HG02610 (cell line): ENCODE measurements at regions not wholly inside any gene's neighbourhood (a gene's known extent, or its start where the extent isn't known, plus 50 kb on each side); places are given as distances from the start of the nearest gene placed in this dataset.

Experiments used
- ATAC-seq: cut with Tn5 transposase; IDR thresholded peaks from one replicate; pipeline ENCODE4 v1.9.1; 2021; ENCODE audit warnings: mild to moderate bottlenecking, moderate library complexity; ENCODE audit not compliant: unreplicated experiment

GRCh38 chr9:16223074-16223871 is 647.2 kb downstream of the BNC2 start:
- ATAC-seq, result no peak

- no peak for ATAC-seq
Measured at GRCh38 chr9:16230731-16231130, 639.7 kb downstream of the BNC2 start.

GRCh38 chr9:16236311-16236710 is 634.2 kb downstream of the BNC2 start:
- no peak for ATAC-seq

- no peak for ATAC-seq
Measured at GRCh38 chr9:16236882-16237281, 633.6 kb downstream of the BNC2 start.

GRCh38 chr9:16238623-16239138 is 631.8 kb downstream of the BNC2 start:
- no peak for ATAC-seq

GRCh38 chr9:16241231-16241630 is 629.2 kb downstream of the BNC2 start:
- ATAC-seq, result no peak

GRCh38 chr9:16243798-16244197 is 626.7 kb downstream of the BNC2 start:
- ATAC-seq, result no peak

GRCh38 chr9:16245756-16246440 is 624.6 kb downstream of the BNC2 start:
- no peak for ATAC-seq

GRCh38 chr9:16246785-16247184 is 623.7 kb downstream of the BNC2 start:
- ATAC-seq, result no peak

- no peak for ATAC-seq
Measured at GRCh38 chr9:16247188-16247875, 623.1 kb downstream of the BNC2 start.

GRCh38 chr9:16248822-16249221 is 621.6 kb downstream of the BNC2 start:
- ATAC-seq, result no peak

- no peak for ATAC-seq
Measured at GRCh38 chr9:16252616-16253015, 617.9 kb downstream of the BNC2 start.

- ATAC-seq, result no peak
Measured at GRCh38 chr9:16254674-16255073, 615.8 kb downstream of the BNC2 start.

- no peak for ATAC-seq
Measured at GRCh38 chr9:16255217-16255616, 615.3 kb downstream of the BNC2 start.

- ATAC-seq, result no peak
Measured at GRCh38 chr9:16257604-16258003, 612.9 kb downstream of the BNC2 start.

GRCh38 chr9:16258191-16258590 is 612.3 kb downstream of the BNC2 start:
- ATAC-seq, result no peak

- ATAC-seq, result peak; percentile 48
Measured at GRCh38 chr9:16258708-16259107, 611.8 kb downstream of the BNC2 start.

GRCh38 chr9:16262477-16263261 is 607.8 kb downstream of the BNC2 start:
- no peak for ATAC-seq

- no peak for ATAC-seq
Measured at GRCh38 chr9:16265688-16266087, 604.8 kb downstream of the BNC2 start.

- no peak for ATAC-seq
Measured at GRCh38 chr9:16266648-16267276, 603.7 kb downstream of the BNC2 start.
